Endothelial cell (in vitro differentiated cells): ENCODE measurements at regions not wholly inside any gene's neighbourhood (a gene's known extent, or its start where the extent isn't known, plus 50 kb on each side); places are given as distances from the start of the nearest gene placed in this dataset.

Experiments
- DNase-seq: peaks from one replicate; pipeline ENCODE4 v3.0.0; 2021; ENCODE audit warnings: low spot score
- H3K27ac Mint-ChIP-seq: one replicate; pipeline ENCODE4 v1.8.0; 2021; ENCODE audit warnings: mixed read lengths, inconsistent platforms; ENCODE audit not compliant: unreplicated experiment
- H3K27me3 Mint-ChIP-seq: one replicate; pipeline ENCODE4 v1.8.0; 2021; ENCODE audit warnings: mild to moderate bottlenecking, moderate library complexity, mixed read lengths, inconsistent platforms; ENCODE audit not compliant: unreplicated experiment
- H3K36me3 Mint-ChIP-seq: one replicate; pipeline ENCODE4 v1.8.0; 2021; ENCODE audit warnings: mild to moderate bottlenecking, low read depth, mixed read lengths, inconsistent platforms; ENCODE audit not compliant: unreplicated experiment
- H3K4me1 Mint-ChIP-seq: one replicate; pipeline ENCODE4 v1.8.0; 2021; ENCODE audit warnings: mild to moderate bottlenecking, mixed read lengths, inconsistent platforms; ENCODE audit not compliant: unreplicated experiment
- H3K4me3 Mint-ChIP-seq: one replicate; pipeline ENCODE4 v1.8.0; 2021; ENCODE audit warnings: mild to moderate bottlenecking, mixed read lengths, inconsistent platforms; ENCODE audit not compliant: unreplicated experiment
- H3K9me3 Mint-ChIP-seq: one replicate; pipeline ENCODE4 v1.8.0; 2021; ENCODE audit warnings: mixed read lengths, inconsistent platforms; ENCODE audit not compliant: unreplicated experiment
- CTCF ChIP-seq: fragments of 200-600 bp; sonication (generic); IDR thresholded peaks from one replicate; pipeline ENCODE4 v1.5.0; 2021; ENCODE audit warnings: antibody characterized with exemption; ENCODE audit not compliant: unreplicated experiment

- peaks cover 7% of the 10 kb centered on the region for H3K4me1 Mint-ChIP-seq
- H3K27ac Mint-ChIP-seq: no peak overlapping the region
- no peaks in the 10 kb centered on the region for H3K36me3 Mint-ChIP-seq
- TF ChIP-seq CTCF: no peak
- DNase-seq: no peak
- peaks cover 2% of the 10 kb centered on the region for H3K27me3 Mint-ChIP-seq
- H3K4me3 Mint-ChIP-seq: no peak overlapping the region
- no peaks in the 10 kb centered on the region for H3K9me3 Mint-ChIP-seq
These were observed 573.8 kb upstream of the LMCD1 start for GRCh38 chr3:7927864-7928263.

GRCh38 chr3:7929319-7929889 lies 572.2 kb upstream of the LMCD1 start:
- no peaks in the 10 kb centered on the region for H3K9me3 Mint-ChIP-seq
- no peak overlapping the region for H3K27ac Mint-ChIP-seq
- no peak for TF ChIP-seq CTCF
- no peaks in the 10 kb centered on the region for H3K36me3 Mint-ChIP-seq
- no peak for DNase-seq
- H3K4me3 Mint-ChIP-seq: no peak overlapping the region
- H3K27me3 Mint-ChIP-seq: peaks cover 2% of the 10 kb centered on the region
- peaks cover 7% of the 10 kb centered on the region for H3K4me1 Mint-ChIP-seq

GRCh38 chr3:7934362-7934761 lies 567.3 kb upstream of the LMCD1 start:
- Mint-ChIP-seq H3K36me3 (no peaks in the 10 kb centered on the region), H3K4me3 (no peak overlapping the region)

GRCh38 chr3:7947930-7948329 lies 553.7 kb upstream of the LMCD1 start:
- H3K4me1 Mint-ChIP-seq: no peaks in the 10 kb centered on the region
- TF ChIP-seq CTCF: no peak
- no peaks in the 10 kb centered on the region for H3K36me3 Mint-ChIP-seq
- no peaks in the 10 kb centered on the region for H3K27me3 Mint-ChIP-seq
- no peak overlapping the region for H3K27ac Mint-ChIP-seq
- H3K4me3 Mint-ChIP-seq: no peak overlapping the region
- no peaks in the 10 kb centered on the region for H3K9me3 Mint-ChIP-seq
- DNase-seq: no peak

More at GRCh38 chr3:7934362-7934761, 567.3 kb upstream of the LMCD1 start:
- Mint-ChIP-seq H3K27ac (no peak overlapping the region), H3K9me3 (no peaks in the 10 kb centered on the region), H3K27me3 (peaks cover 10% of the 10 kb centered on the region), H3K4me1 (no peaks in the 10 kb centered on the region)
- no peak for DNase-seq
- no peak for TF ChIP-seq CTCF

GRCh38 chr3:7950890-7951289 lies 550.7 kb upstream of the LMCD1 start:
- H3K27ac Mint-ChIP-seq: no peak overlapping the region
- no peaks in the 10 kb centered on the region for H3K9me3 Mint-ChIP-seq
- DNase-seq: no peak
- TF ChIP-seq CTCF: no peak
- H3K4me3 Mint-ChIP-seq: no peak overlapping the region
- H3K27me3 Mint-ChIP-seq: no peaks in the 10 kb centered on the region
- no peaks in the 10 kb centered on the region for H3K36me3 Mint-ChIP-seq
- H3K4me1 Mint-ChIP-seq: no peaks in the 10 kb centered on the region
